T-helper 1 cell treated with Interleukin-12 subunit alpha and Interleukin-12 subunit beta and Interleukin-4 antibody, amounts not matched to agents 30 ng/mL and 1 ng/mL, for 36 hours (primary cell): ENCODE measurements at regions not wholly inside any gene's neighbourhood (a gene's known extent, or its start where the extent isn't known, plus 50 kb on each side); places are given as distances from the start of the nearest gene placed in this dataset.

Experiments
- intact Hi-C: fragments of 100-400 bp; cut with micrococcal nuclease; formaldehyde crosslinking; loops from one replicate; pipeline ENCODE4 v1.15.1; 2024

GRCh38 chr6:44674226-44675155, 287.0 kb downstream of the CDC5L start:
- intact Hi-C loops, result no loop called here

DNA sequence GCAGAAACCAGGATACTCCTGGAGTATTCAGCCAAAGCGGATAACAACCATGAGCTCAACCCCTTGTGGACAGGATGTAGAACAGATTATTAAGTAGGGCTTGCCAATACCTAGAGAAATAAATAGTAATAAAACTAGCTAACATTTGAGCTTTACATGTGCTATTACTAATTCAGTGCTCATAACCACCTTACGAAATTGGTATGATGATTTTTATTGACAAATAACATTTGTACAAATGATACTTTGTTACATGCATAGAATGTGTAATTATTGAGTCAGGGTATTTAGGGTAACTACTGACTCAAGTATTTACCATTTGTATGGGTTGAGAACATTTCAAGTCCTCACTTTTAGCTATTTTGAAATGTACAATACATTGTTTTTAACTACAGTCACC, 287.9 kb downstream of the CDC5L start:
- intact Hi-C loops, result no loop called here

DNA sequence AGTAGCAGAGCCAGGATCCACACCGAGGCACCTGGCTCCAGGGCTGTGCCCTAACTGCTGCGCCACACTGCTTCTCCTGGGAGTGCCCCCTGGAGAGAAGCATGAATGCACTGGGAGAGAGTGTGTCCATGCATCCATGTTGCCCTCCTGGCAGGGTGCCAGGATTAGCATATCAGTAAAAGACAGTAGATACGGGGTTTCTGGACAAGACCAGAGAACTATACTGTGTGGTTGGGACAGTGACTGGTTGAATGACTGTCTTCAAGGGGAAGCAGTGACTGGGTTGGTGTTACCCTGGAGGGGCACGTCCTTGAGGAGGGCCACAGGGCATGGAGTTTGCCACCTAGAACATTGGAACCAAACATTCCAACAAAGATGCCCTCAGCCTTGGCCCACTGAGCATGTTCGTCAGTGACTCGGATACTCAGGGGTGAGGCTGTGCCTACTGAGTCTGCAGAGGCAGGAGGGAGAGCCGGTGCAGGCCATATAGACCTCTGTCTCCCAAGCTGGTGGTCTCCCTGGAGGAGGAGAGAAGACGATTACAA, 288.8 kb downstream of the CDC5L start:
- intact Hi-C loops, result no loop called here

DNA sequence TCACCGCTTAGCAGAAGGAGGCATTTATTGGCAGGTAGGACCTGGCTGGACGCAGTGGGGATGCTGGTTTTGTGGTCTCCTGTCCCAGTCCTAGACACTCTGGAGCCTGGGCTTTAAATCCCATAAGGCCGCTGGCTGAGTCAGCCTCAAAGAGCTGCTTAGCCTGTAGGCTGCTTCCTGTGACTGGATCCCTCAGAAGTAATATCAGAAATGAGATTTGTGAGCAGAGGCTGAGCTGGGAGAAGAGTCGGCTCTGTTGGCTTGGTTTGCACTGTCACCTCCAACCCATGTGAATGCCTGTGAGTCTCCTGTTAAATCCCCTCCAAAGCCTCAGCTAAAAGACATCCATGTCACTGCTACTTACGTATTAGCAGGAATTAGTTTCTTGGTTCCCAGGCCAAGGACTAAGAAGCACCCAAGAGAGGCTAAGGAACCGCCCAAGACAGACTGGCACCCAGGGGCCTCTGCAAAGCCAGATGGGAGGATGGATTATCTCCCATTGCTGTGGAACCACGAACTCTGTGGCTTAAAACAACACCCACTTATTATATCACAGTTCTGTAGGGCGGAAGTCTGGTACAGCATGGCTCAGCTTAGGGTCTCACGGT, 289.4 kb downstream of the CDC5L start:
- intact Hi-C loops, result no loop called here

DNA sequence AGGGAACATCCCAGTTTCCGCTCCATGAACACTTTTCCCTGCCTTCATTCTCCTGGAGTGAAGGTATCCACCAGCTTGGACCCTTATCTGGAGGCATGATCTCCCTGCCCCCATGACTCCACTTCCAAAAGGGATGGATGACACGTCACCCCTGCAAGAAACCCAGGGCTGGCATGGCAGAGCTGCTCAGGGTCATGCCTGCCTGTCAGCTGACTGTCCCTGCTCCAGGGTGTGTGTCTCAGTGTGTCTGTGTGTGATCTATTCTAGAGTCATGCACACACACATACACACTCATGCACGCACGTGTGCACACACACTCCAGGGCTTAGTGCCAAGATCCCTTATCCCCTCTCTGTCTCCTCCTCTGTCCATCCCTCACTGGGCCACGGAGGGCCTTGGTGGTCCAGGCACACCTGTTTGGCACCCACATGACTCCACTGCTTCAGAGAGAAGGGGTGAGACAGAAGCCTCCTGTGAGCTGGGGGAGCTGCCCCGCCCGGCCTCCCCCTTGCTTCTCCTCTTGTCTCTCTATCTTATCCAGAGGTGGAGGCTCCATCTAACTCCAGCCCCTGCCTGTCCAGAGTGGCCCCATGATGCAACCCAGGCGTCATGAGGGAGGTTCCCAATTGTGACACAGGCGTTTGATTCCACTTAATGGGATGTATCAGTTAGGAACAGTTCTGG, 290.9 kb downstream of the CDC5L start:
- intact Hi-C loops, result no loop called here

- intact Hi-C loops, result no loop called here
These were observed 292.1 kb downstream of the CDC5L start for GRCh38 chr6:44679438-44680201.

GRCh38 chr6:44680202-44680720, 292.8 kb downstream of the CDC5L start:
- intact Hi-C loops, result no loop called here

GRCh38 chr6:44681761-44682160, 294.3 kb downstream of the CDC5L start:
- intact Hi-C loops, result no loop called here

GRCh38 chr6:44682280-44682679, 294.8 kb downstream of the CDC5L start:
- intact Hi-C loops, result no loop called here

- intact Hi-C loops, result no loop called here
These were observed 295.7 kb downstream of the CDC5L start for GRCh38 chr6:44682987-44683779.

GRCh38 chr6:44685213-44685612, 297.7 kb downstream of the CDC5L start:
- intact Hi-C loops, result no loop called here

- intact Hi-C loops, result no loop called here
These were observed 308.6 kb downstream of the CDC5L start for GRCh38 chr6:44696099-44696498.

DNA sequence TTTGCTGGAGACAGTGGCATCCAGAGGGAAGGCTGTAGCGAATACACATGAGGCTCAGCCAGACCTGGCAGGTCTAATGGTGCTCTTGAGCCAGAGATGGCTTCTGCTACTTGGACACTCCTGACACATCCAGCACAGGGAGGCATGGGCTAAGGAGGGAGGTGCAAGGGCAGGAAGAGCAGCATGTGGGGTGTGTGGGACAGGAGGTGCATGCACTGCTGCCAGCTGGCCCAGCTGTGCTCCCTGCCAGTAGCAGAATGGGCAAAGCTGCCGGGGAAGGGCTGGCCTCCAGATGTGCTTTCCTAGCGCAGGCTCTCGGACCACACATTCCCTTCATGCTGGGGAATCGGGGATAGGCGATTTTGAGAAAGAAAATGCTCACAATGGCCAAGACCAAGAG, 309.2 kb downstream of the CDC5L start:
- intact Hi-C loops, result no loop called here

GRCh38 chr6:44697327-44697726, 309.8 kb downstream of the CDC5L start:
- intact Hi-C loops, result no loop called here

DNA sequence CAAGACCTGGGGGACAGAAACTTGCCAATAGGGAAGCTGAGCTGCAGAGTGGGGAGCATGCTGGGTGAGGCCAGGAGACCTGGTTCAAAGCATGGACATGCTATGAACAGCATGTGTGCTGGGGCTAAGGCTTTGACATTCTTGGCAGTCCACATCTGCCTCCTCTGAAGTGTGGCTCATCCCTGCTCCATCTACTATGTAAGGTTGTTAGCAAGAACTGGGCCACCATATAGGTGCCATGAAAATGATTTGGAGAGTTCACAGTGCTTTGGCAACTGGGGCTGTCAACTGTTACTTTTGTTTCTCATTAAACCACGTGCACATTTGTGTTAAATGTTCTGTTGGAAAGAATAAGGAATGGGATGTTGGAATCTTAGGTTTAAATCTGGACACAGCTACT, 311.1 kb downstream of the CDC5L start:
- intact Hi-C loops, result no loop called here

- intact Hi-C loops, result no loop called here
These were observed 311.6 kb downstream of the CDC5L start for GRCh38 chr6:44699082-44699481.

- intact Hi-C loops, result no loop called here
These were observed 312.3 kb downstream of the CDC5L start for GRCh38 chr6:44699851-44700250.

- intact Hi-C loops, result no loop called here
These were observed 312.9 kb downstream of the CDC5L start for GRCh38 chr6:44700422-44700821.

- intact Hi-C loops, result no loop called here
These were observed 313.6 kb downstream of the CDC5L start for GRCh38 chr6:44701038-44701636.

GRCh38 chr6:44701637-44702101, 314.2 kb downstream of the CDC5L start:
- intact Hi-C loops, result no loop called here
